ENCODE measurements at regions not wholly inside any gene's neighbourhood (a gene's known extent, or its start where the extent isn't known, plus 50 kb on each side); places are given as distances from the start of the nearest gene placed in this dataset.

- TF ChIP-seq CTCF (IDR thresholded peaks at IDR 0.05; ENCODE audit: poor library complexity, severe bottlenecking), result no peak
- no peaks in the 10 kb centered on the region for H3K9me3 ChIP-seq (ENCODE audit: severe bottlenecking)
- no peaks in the 10 kb centered on the region for H3K27me3 ChIP-seq (ENCODE audit: insufficient read depth, poor library complexity, severe bottlenecking)
- DNase-seq (ENCODE audit: low spot score) (no peak), ATAC-seq (ENCODE audit: low read depth) (no peak)
- no peaks in the 10 kb centered on the region for H3K4me1 ChIP-seq (ENCODE audit: insufficient read depth, poor library complexity, severe bottlenecking)
- H3K36me3 ChIP-seq (ENCODE audit: low read depth), result no peaks in the 10 kb centered on the region
- H3K27ac ChIP-seq (ENCODE audit: poor library complexity, severe bottlenecking), result no peak overlapping the region
- H3K4me3 ChIP-seq (ENCODE audit: severe bottlenecking), result no peak overlapping the region
Observed at GRCh38 chr22:48105259-48105658, 1342.8 kb downstream of the TBC1D22A start.

- Histone ChIP-seq H3K4me1 (ENCODE audit: insufficient read depth, poor library complexity, severe bottlenecking) (no peaks in the 10 kb centered on the region), H3K27ac (ENCODE audit: poor library complexity, severe bottlenecking) (no peak overlapping the region), H3K9me3 (ENCODE audit: severe bottlenecking) (no peaks in the 10 kb centered on the region), H3K4me3 (ENCODE audit: severe bottlenecking) (no peak overlapping the region), H3K27me3 (ENCODE audit: insufficient read depth, poor library complexity, severe bottlenecking) (no peaks in the 10 kb centered on the region), H3K36me3 (ENCODE audit: low read depth) (no peaks in the 10 kb centered on the region)
- DNase-seq (ENCODE audit: low spot score) (no peak), ATAC-seq (ENCODE audit: low read depth) (no peak)
- TF ChIP-seq CTCF (IDR thresholded peaks at IDR 0.05; ENCODE audit: poor library complexity, severe bottlenecking), result no peak
Observed at GRCh38 chr22:48104766-48105165, 1342.3 kb downstream of the TBC1D22A start.

GRCh38 chr22:48104102-48104738 lies 1341.8 kb downstream of the TBC1D22A start:
- H3K4me3 ChIP-seq (ENCODE audit: severe bottlenecking), result no peak overlapping the region
- no peaks in the 10 kb centered on the region for H3K4me1 ChIP-seq (ENCODE audit: insufficient read depth, poor library complexity, severe bottlenecking)
- TF ChIP-seq CTCF (IDR thresholded peaks at IDR 0.05; ENCODE audit: poor library complexity, severe bottlenecking), result no peak
- no peaks in the 10 kb centered on the region for H3K9me3 ChIP-seq (ENCODE audit: severe bottlenecking)
- no peaks in the 10 kb centered on the region for H3K27me3 ChIP-seq (ENCODE audit: insufficient read depth, poor library complexity, severe bottlenecking)
- H3K36me3 ChIP-seq (ENCODE audit: low read depth), result no peaks in the 10 kb centered on the region
- ATAC-seq (ENCODE audit: low read depth), result no peak
- no peak overlapping the region for H3K27ac ChIP-seq (ENCODE audit: poor library complexity, severe bottlenecking)
- no peak for DNase-seq (ENCODE audit: low spot score)

GRCh38 chr22:48103126-48103875 lies 1340.9 kb downstream of the TBC1D22A start:
- H3K27me3 ChIP-seq (ENCODE audit: insufficient read depth, poor library complexity, severe bottlenecking), result no peaks in the 10 kb centered on the region
- H3K36me3 ChIP-seq (ENCODE audit: low read depth), result no peaks in the 10 kb centered on the region
- no peak overlapping the region for H3K27ac ChIP-seq (ENCODE audit: poor library complexity, severe bottlenecking)
- ATAC-seq (ENCODE audit: low read depth) (no peak), DNase-seq (ENCODE audit: low spot score) (no peak)
- TF ChIP-seq CTCF (IDR thresholded peaks at IDR 0.05; ENCODE audit: poor library complexity, severe bottlenecking), result no peak
- H3K4me3 ChIP-seq (ENCODE audit: severe bottlenecking), result no peak overlapping the region
- no peaks in the 10 kb centered on the region for H3K4me1 ChIP-seq (ENCODE audit: insufficient read depth, poor library complexity, severe bottlenecking)
- H3K9me3 ChIP-seq (ENCODE audit: severe bottlenecking), result no peaks in the 10 kb centered on the region

DNA sequence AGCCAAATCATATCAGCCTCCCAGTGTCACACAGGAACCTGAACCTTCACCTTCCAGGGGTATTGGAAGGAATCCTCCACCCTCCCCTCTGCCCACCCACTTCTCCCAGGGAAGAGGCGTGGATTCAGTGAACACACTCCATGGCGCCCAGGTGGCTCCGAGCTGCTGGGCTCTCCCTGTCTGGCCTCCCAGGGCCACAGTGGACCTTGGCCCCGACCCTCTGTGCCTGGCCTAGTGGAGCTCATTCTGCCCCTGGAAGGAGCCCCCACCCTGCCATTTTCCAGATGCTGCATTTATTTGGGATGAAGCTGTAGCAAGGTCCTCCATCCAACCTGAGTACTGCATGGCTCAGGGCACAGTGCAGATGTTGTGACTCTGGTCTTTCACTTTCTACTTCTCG lies 1340.1 kb downstream of the TBC1D22A start:
- no peaks in the 10 kb centered on the region for H3K9me3 ChIP-seq (ENCODE audit: severe bottlenecking)
- no peak overlapping the region for H3K4me3 ChIP-seq (ENCODE audit: severe bottlenecking)
- H3K27me3 ChIP-seq (ENCODE audit: insufficient read depth, poor library complexity, severe bottlenecking), result no peaks in the 10 kb centered on the region
- no peaks in the 10 kb centered on the region for H3K4me1 ChIP-seq (ENCODE audit: insufficient read depth, poor library complexity, severe bottlenecking)
- H3K36me3 ChIP-seq (ENCODE audit: low read depth), result no peaks in the 10 kb centered on the region
- no peak for TF ChIP-seq CTCF (IDR thresholded peaks at IDR 0.05; ENCODE audit: poor library complexity, severe bottlenecking)
- no peak for DNase-seq (ENCODE audit: low spot score)
- H3K27ac ChIP-seq (ENCODE audit: poor library complexity, severe bottlenecking), result no peak overlapping the region
- no peak for ATAC-seq (ENCODE audit: low read depth)
